Psoas muscle (tissue), 7 donors: ENCODE measurements at regions not wholly inside any gene's neighbourhood (a gene's known extent, or its start where the extent isn't known, plus 50 kb on each side); places are given as distances from the start of the nearest gene placed in this dataset.

ENCODE experiments used
- ATAC-seq, 4 donors: fragments of 200-7000 bp; cut with Tn5 transposase; one replicate each; pipeline ENCODE4 v1.9.1; 2020; ENCODE audit warnings: moderate library complexity in 3 of 4, mild to moderate bottlenecking in 2 of 4
- DNase-seq, 2 donors: peaks; one replicate each; pipeline ENCODE4 v3.0.0-alpha.2; 2020
- H3K27ac ChIP-seq: fragments of 200-600 bp; one replicate; pipeline ENCODE4 v1.8.0; 2022
- H3K27me3 ChIP-seq, 3 donors: fragments of 200-600 bp in 1 of 3; one replicate each; pipeline versions ENCODE4 v1.6.1 to v1.8.0; 2013 to 2022; ENCODE audit warnings: low read length in 2 of 3, mild to moderate bottlenecking in 2 of 3, moderate library complexity in 1 of 3; ENCODE audit not compliant: insufficient read depth in 3 of 3
- H3K36me3 ChIP-seq, 2 donors: fragments of 200-600 bp in 1 of 2; one replicate each; pipeline versions ENCODE4 v1.6.1 to v1.8.0; 2013 to 2022; ENCODE audit warnings: low read depth in 1 of 2, mild to moderate bottlenecking in 1 of 2, moderate library complexity in 1 of 2; ENCODE audit not compliant: insufficient read depth in 1 of 2
- H3K4me1 ChIP-seq: fragments of 200-600 bp; one replicate; pipeline ENCODE4 v1.8.0; 2022
- H3K4me3 ChIP-seq: fragments of 200-600 bp; one replicate; pipeline ENCODE4 v1.8.0; 2022; ENCODE audit warnings: mild to moderate bottlenecking
- H3K9me3 ChIP-seq: fragments of 200-600 bp; one replicate; pipeline ENCODE4 v1.8.0; 2022
- CTCF ChIP-seq: fragments of 200-600 bp; IDR thresholded peaks from one replicate; pipeline ENCODE4 v1.8.0; 2022; ENCODE audit warnings: antibody characterized with exemption
- WGBS, 3 donors: extraction: QIAGEN DNeasy Blood & Tissue Kit; methylation state at CpG; one replicate each; pipeline versions ENCODE4 v1.1.6 to v1.1.7; 2013; 5-methylcytosine and 5-hydroxymethylcytosine counted together
- intact Hi-C, 2 donors: fragments of 100-400 bp; cut with DNase I; formaldehyde crosslinking; loops; one replicate each; pipeline versions ENCODE4 v1.11.0 to v1.14.2; 2022
- donor health status: healthy with polysubstance abuse.
- donor health status: DM: no; HTN: no; CAD: no; lungs with moderate emphysema.
- donor health status: Bipolar disorder and iron deficiency.
- donor health status: healthy.
- donor health status: DM: yes; HTN: yes; CAD: no.
- donor health status: DM: no; HTN: no; CAD: no.
- donor health status: DM: yes; HTN: yes; CAD: no.

- H3K27ac ChIP-seq = no peak overlapping the region
- ATAC-seq (no peak), DNase-seq (no peak)
- no peak overlapping the region for H3K4me3 ChIP-seq
- H3K36me3 ChIP-seq = no peaks in the 10 kb centered on the region
- WGBS, 3 donors = 59 to 74% (median 68%) methylated on average over 2 of the region's 2 CpGs
- TF ChIP-seq CTCF = no peak
- H3K4me1 ChIP-seq = no peaks in the 10 kb centered on the region
- H3K9me3 ChIP-seq = no peaks in the 10 kb centered on the region
- intact Hi-C loops = no loop called here
- H3K27me3 ChIP-seq = no peaks in the 10 kb centered on the region
Measured at GRCh38 chr5:62198421-62198820, 107.6 kb upstream of the KIF2A start.

- H3K4me1 ChIP-seq = no peaks in the 10 kb centered on the region
- H3K4me3 ChIP-seq = no peak overlapping the region
- H3K9me3 ChIP-seq = no peaks in the 10 kb centered on the region
- intact Hi-C loops = no loop called here
- DNase-seq (no peak), ATAC-seq (no peak)
- no peak for TF ChIP-seq CTCF
- H3K27me3 ChIP-seq = no peaks in the 10 kb centered on the region
- H3K27ac ChIP-seq = no peak overlapping the region
- H3K36me3 ChIP-seq = no peaks in the 10 kb centered on the region
- WGBS, 3 donors = 61 to 67% (median 66%) methylated on average over 7 of the region's 7 CpGs
Measured at GRCh38 chr5:62199792-62200716, 106.0 kb upstream of the KIF2A start.

- no peak overlapping the region for H3K4me3 ChIP-seq
- H3K27me3 ChIP-seq = peaks cover 0 to 7% (median 0%) of the 10 kb centered on the region in 3 donors
- no peak for DNase-seq
- no peak overlapping the region for H3K27ac ChIP-seq
- WGBS, 3 donors = 50 to 52% (median 52%) methylated on average over 9 of the region's 9 CpGs
- H3K36me3 ChIP-seq = no peaks in the 10 kb centered on the region
- no peaks in the 10 kb centered on the region for H3K9me3 ChIP-seq
- ATAC-seq = no peak
- intact Hi-C loops = no loop called here
- TF ChIP-seq CTCF = no peak
- H3K4me1 ChIP-seq = no peaks in the 10 kb centered on the region
Measured at GRCh38 chr5:62206150-62206829, 99.7 kb upstream of the KIF2A start.

GRCh38 chr5:62208218-62208852 is 97.7 kb upstream of the KIF2A start:
- no peak overlapping the region for H3K4me3 ChIP-seq
- H3K27me3 ChIP-seq = peaks cover 0 to 15% (median 0%) of the 10 kb centered on the region in 3 donors
- H3K4me1 ChIP-seq = no peaks in the 10 kb centered on the region
- no peak overlapping the region for H3K27ac ChIP-seq
- no peaks in the 10 kb centered on the region for H3K36me3 ChIP-seq
- ATAC-seq (no peak), DNase-seq (no peak)
- intact Hi-C loops = no loop called here
- WGBS, 3 donors = 46 to 48% (median 47%) methylated on average over 10 of the region's 10 CpGs
- H3K9me3 ChIP-seq = no peaks in the 10 kb centered on the region
- TF ChIP-seq CTCF = no peak
